Adrenal gland (tissue), 5 donors: ENCODE measurements at regions not wholly inside any gene's neighbourhood (a gene's known extent, or its start where the extent isn't known, plus 50 kb on each side); places are given as distances from the start of the nearest gene placed in this dataset.

ENCODE experiments used
- CTCF ChIP-seq, 6 experiments: fragments of 450-650 bp in 4 of 6; fragments of 200-600 bp in 2 of 6; sonication (generic) in 1 of 6; IDR thresholded peaks; 1 replicate in 5 of 6; 2 replicates in 1 of 6; pipeline versions ENCODE4 v1.5.1 to v1.8.0; 2016 to 2021; ENCODE audit warnings: antibody characterized with exemption in 6 of 6, mild to moderate bottlenecking in 2 of 6, moderate library complexity in 1 of 6
- POLR2A ChIP-seq, 2 donors: fragments of 450-650 bp; IDR thresholded peaks; one replicate each; pipeline ENCODE4 v1.6.1; 2017; ENCODE audit warnings: antibody characterized with exemption in 2 of 2, mild to moderate bottlenecking in 2 of 2, moderate library complexity in 1 of 2
- donor health status: DM: no; HTN: no; CAD: no.

GRCh38 chr1:4018466-4019146, 118.5 kb upstream of the C1orf174 start:
- TF ChIP-seq CTCF (IDR thresholded peaks at IDR 0.05): no peak
- no peak for TF ChIP-seq POLR2A (IDR thresholded peaks at IDR 0.05)
